ENCODE measurements at regions not wholly inside any gene's neighbourhood (a gene's known extent, or its start where the extent isn't known, plus 50 kb on each side); places are given as distances from the start of the nearest gene placed in this dataset.

- TF ChIP-seq CTCF (IDR thresholded peaks at IDR 0.05; ENCODE audit: low read depth, low read length): no peak
- TF ChIP-seq EZH2phosphoT487 (IDR thresholded peaks at IDR 0.05; ENCODE audit: low read depth): no peak
- Histone ChIP-seq H3K9ac (ENCODE audit: low read length) (no peak overlapping the region), H3K4me3 (ENCODE audit: low read length) (no peak overlapping the region), H3K27ac (ENCODE audit: low read length) (no peak overlapping the region), H4K20me1 (ENCODE audit: insufficient read depth, low read length) (no peaks in the 10 kb centered on the region), H3K27me3 (ENCODE audit: low read depth, low read length) (no peaks in the 10 kb centered on the region), H3K4me1 (ENCODE audit: low read length) (no peaks in the 10 kb centered on the region), H3K9me3 (ENCODE audit: insufficient read depth, low read length) (no peaks in the 10 kb centered on the region), H3K79me2 (ENCODE audit: low read length) (no peaks in the 10 kb centered on the region), H2AFZ (ENCODE audit: low read depth, low read length) (no peak overlapping the region), H3K4me2 (ENCODE audit: low read length) (no peak overlapping the region), H3K36me3 (replicated peaks; ENCODE audit: low read depth, low read length) (no peaks in the 10 kb centered on the region)
Measured at GRCh38 chr5:118486647-118487225, 501.6 kb downstream of the DTWD2 start.

- Histone ChIP-seq H3K4me3 (ENCODE audit: low read length) (no peak overlapping the region), H3K9ac (ENCODE audit: low read length) (no peak overlapping the region), H2AFZ (ENCODE audit: low read depth, low read length) (no peak overlapping the region), H3K36me3 (replicated peaks; ENCODE audit: low read depth, low read length) (no peaks in the 10 kb centered on the region), H3K9me3 (ENCODE audit: insufficient read depth, low read length) (no peaks in the 10 kb centered on the region), H3K4me2 (ENCODE audit: low read length) (no peak overlapping the region), H3K27ac (ENCODE audit: low read length) (no peak overlapping the region), H4K20me1 (ENCODE audit: insufficient read depth, low read length) (no peaks in the 10 kb centered on the region), H3K4me1 (ENCODE audit: low read length) (no peaks in the 10 kb centered on the region), H3K79me2 (ENCODE audit: low read length) (no peaks in the 10 kb centered on the region), H3K27me3 (ENCODE audit: low read depth, low read length) (no peaks in the 10 kb centered on the region)
- no peak for TF ChIP-seq CTCF (IDR thresholded peaks at IDR 0.05; ENCODE audit: low read depth, low read length)
- TF ChIP-seq EZH2phosphoT487 (IDR thresholded peaks at IDR 0.05; ENCODE audit: low read depth): no peak
Measured at GRCh38 chr5:118479285-118479684, 509.1 kb downstream of the DTWD2 start.

GRCh38 chr5:118478852-118479251 lies 509.5 kb downstream of the DTWD2 start:
- Histone ChIP-seq H3K4me1 (ENCODE audit: low read length) (no peaks in the 10 kb centered on the region), H3K9me3 (ENCODE audit: insufficient read depth, low read length) (no peaks in the 10 kb centered on the region), H3K27ac (ENCODE audit: low read length) (no peak overlapping the region), H3K36me3 (replicated peaks; ENCODE audit: low read depth, low read length) (no peaks in the 10 kb centered on the region), H3K4me3 (ENCODE audit: low read length) (no peak overlapping the region), H2AFZ (ENCODE audit: low read depth, low read length) (no peak overlapping the region), H3K27me3 (ENCODE audit: low read depth, low read length) (no peaks in the 10 kb centered on the region), H3K79me2 (ENCODE audit: low read length) (no peaks in the 10 kb centered on the region), H3K9ac (ENCODE audit: low read length) (no peak overlapping the region), H3K4me2 (ENCODE audit: low read length) (no peak overlapping the region), H4K20me1 (ENCODE audit: insufficient read depth, low read length) (no peaks in the 10 kb centered on the region)
- TF ChIP-seq EZH2phosphoT487 (IDR thresholded peaks at IDR 0.05; ENCODE audit: low read depth) (no peak), CTCF (IDR thresholded peaks at IDR 0.05; ENCODE audit: low read depth, low read length) (no peak)

- Histone ChIP-seq H2AFZ (ENCODE audit: low read depth, low read length) (no peak overlapping the region), H3K27ac (ENCODE audit: low read length) (no peak overlapping the region), H3K4me2 (ENCODE audit: low read length) (no peak overlapping the region), H3K79me2 (ENCODE audit: low read length) (no peaks in the 10 kb centered on the region), H3K4me3 (ENCODE audit: low read length) (no peak overlapping the region), H4K20me1 (ENCODE audit: insufficient read depth, low read length) (no peaks in the 10 kb centered on the region), H3K27me3 (ENCODE audit: low read depth, low read length) (no peaks in the 10 kb centered on the region), H3K4me1 (ENCODE audit: low read length) (no peaks in the 10 kb centered on the region), H3K9me3 (ENCODE audit: insufficient read depth, low read length) (no peaks in the 10 kb centered on the region), H3K36me3 (replicated peaks; ENCODE audit: low read depth, low read length) (no peaks in the 10 kb centered on the region), H3K9ac (ENCODE audit: low read length) (no peak overlapping the region)
- TF ChIP-seq EZH2phosphoT487 (IDR thresholded peaks at IDR 0.05; ENCODE audit: low read depth) (no peak), CTCF (IDR thresholded peaks at IDR 0.05; ENCODE audit: low read depth, low read length) (no peak)
Measured at GRCh38 chr5:118468085-118468484, 520.3 kb downstream of the DTWD2 start.

Data from OCI-LY3 (cell line).